Peyer's patch (tissue), 4 donors: ENCODE measurements at regions not wholly inside any gene's neighbourhood (a gene's known extent, or its start where the extent isn't known, plus 50 kb on each side); places are given as distances from the start of the nearest gene placed in this dataset.

Experiments used
- DNase-seq, 3 donors: peaks; one replicate each; pipeline ENCODE4 v3.0.0-alpha.2; 2017 to 2019
- H3K27ac ChIP-seq, 4 donors: fragments of 200-600 bp; sonication (generic); one replicate each; pipeline ENCODE4 v1.5.1; 2016 to 2019
- H3K27me3 ChIP-seq, 2 donors: fragments of 200-600 bp; sonication (generic); one replicate each; pipeline ENCODE4 v1.5.1; 2019
- H3K36me3 ChIP-seq, 3 donors: fragments of 200-600 bp; sonication (generic); one replicate each; pipeline ENCODE4 v1.5.1; 2016 to 2019
- H3K4me1 ChIP-seq, 4 donors: fragments of 200-600 bp; sonication (generic); one replicate each; pipeline ENCODE4 v1.5.1; 2016 to 2019
- H3K4me3 ChIP-seq, 4 donors: fragments of 200-600 bp; sonication (generic); 1 replicate in 3 of 4; 2 replicates in 1 of 4; pipeline ENCODE4 v1.5.1; 2016 to 2019; ENCODE audit warnings: mild to moderate bottlenecking in 1 of 4
- H3K9me3 ChIP-seq, 4 donors: fragments of 200-600 bp; sonication (generic); one replicate each; pipeline ENCODE4 v1.5.1; 2016 to 2019; ENCODE audit warnings: mild to moderate bottlenecking in 1 of 4
- POLR2A ChIP-seq, 2 donors: fragments of 450-650 bp; IDR thresholded peaks; one replicate each; pipeline ENCODE4 v1.5.1; 2017; ENCODE audit warnings: antibody characterized with exemption in 2 of 2, mild to moderate bottlenecking in 2 of 2, moderate library complexity in 2 of 2
- TF ChIP-seq, protein P1 (sequence below), 6 experiments: fragments of 450-650 bp in 4 of 6; fragments of 200-600 bp in 2 of 6; sonication (generic) in 1 of 6; IDR thresholded peaks; one replicate each; pipeline ENCODE4 v1.5.1; 2017 to 2019; ENCODE audit warnings: antibody characterized with exemption in 6 of 6, mild to moderate bottlenecking in 3 of 6, moderate library complexity in 1 of 6

DNA sequence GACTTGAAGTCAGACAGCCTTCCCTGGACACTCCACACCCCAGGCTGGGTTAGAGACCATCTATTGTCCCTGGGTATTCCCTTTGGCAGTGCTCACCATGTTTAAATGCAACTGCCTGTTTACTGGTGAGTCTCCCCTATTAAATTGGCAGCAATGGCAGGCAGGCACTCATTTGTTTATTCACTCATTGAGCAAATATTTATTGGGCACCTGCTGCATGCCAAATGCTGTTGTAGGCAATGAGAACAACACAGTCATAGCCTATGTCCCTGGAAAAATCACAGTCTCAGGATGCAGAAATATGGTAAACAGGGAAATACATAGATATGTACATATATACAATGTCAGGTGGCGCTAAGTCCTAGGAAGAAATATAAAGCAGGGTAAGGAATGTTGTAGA lies 212.8 kb downstream of the SUDS3 start:
- no peaks in the 10 kb centered on the region for H3K4me1 ChIP-seq
- DNase-seq = no peak
- no peaks in the 10 kb centered on the region for H3K9me3 ChIP-seq
- no peaks in the 10 kb centered on the region for H3K36me3 ChIP-seq
- no peak overlapping the region for H3K27ac ChIP-seq
- no peaks in the 10 kb centered on the region for H3K27me3 ChIP-seq
- TF ChIP-seq, protein P1, sequence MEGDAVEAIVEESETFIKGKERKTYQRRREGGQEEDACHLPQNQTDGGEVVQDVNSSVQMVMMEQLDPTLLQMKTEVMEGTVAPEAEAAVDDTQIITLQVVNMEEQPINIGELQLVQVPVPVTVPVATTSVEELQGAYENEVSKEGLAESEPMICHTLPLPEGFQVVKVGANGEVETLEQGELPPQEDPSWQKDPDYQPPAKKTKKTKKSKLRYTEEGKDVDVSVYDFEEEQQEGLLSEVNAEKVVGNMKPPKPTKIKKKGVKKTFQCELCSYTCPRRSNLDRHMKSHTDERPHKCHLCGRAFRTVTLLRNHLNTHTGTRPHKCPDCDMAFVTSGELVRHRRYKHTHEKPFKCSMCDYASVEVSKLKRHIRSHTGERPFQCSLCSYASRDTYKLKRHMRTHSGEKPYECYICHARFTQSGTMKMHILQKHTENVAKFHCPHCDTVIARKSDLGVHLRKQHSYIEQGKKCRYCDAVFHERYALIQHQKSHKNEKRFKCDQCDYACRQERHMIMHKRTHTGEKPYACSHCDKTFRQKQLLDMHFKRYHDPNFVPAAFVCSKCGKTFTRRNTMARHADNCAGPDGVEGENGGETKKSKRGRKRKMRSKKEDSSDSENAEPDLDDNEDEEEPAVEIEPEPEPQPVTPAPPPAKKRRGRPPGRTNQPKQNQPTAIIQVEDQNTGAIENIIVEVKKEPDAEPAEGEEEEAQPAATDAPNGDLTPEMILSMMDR (IDR thresholded peaks at IDR 0.05) = no peak
- TF ChIP-seq POLR2A (IDR thresholded peaks at IDR 0.05) = no peak
- no peak overlapping the region for H3K4me3 ChIP-seq

DNA sequence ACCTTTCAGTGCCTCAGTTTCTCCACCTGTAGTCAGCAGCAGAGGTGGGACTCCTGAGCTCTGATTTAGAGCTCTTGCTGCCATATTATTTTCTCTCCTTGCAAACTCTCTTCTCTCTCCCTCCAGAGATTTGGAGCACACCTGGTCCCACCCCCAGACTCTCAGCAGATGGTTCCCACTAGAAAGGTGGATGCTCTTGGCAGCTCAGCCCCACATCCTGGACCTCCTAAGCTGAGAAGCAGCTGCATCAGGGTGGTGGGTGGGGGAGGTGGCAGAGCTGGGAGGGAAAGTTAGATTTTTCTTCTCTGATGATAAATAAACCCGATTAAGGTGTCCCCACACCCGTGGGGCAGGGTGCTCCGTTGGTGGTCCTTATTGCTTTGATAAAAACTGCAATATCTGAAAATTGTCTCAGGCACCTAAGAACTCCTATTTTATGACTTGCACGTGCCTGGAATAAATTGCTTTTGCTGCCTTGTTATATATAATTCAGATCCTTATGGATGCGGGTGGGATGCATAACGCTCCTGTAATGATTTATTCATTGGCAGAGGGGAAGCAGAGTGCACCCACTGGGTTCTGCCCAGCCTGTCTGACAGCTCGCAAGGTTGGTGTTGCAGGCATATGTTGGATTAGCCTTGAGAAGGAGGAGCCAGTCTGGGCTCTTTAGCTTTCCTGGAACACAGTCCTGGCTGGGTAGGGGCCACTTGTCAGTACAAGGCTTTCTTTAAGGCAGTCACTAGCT lies 214.2 kb downstream of the SUDS3 start:
- no peaks in the 10 kb centered on the region for H3K4me1 ChIP-seq
- H3K36me3 ChIP-seq = no peaks in the 10 kb centered on the region
- no peak for TF ChIP-seq POLR2A (IDR thresholded peaks at IDR 0.05)
- TF ChIP-seq, protein P1 (IDR thresholded peaks at IDR 0.05) = no peak
- no peak overlapping the region for H3K4me3 ChIP-seq
- no peak for DNase-seq
- no peak overlapping the region for H3K27ac ChIP-seq
- H3K9me3 ChIP-seq = no peaks in the 10 kb centered on the region
- no peaks in the 10 kb centered on the region for H3K27me3 ChIP-seq

DNA sequence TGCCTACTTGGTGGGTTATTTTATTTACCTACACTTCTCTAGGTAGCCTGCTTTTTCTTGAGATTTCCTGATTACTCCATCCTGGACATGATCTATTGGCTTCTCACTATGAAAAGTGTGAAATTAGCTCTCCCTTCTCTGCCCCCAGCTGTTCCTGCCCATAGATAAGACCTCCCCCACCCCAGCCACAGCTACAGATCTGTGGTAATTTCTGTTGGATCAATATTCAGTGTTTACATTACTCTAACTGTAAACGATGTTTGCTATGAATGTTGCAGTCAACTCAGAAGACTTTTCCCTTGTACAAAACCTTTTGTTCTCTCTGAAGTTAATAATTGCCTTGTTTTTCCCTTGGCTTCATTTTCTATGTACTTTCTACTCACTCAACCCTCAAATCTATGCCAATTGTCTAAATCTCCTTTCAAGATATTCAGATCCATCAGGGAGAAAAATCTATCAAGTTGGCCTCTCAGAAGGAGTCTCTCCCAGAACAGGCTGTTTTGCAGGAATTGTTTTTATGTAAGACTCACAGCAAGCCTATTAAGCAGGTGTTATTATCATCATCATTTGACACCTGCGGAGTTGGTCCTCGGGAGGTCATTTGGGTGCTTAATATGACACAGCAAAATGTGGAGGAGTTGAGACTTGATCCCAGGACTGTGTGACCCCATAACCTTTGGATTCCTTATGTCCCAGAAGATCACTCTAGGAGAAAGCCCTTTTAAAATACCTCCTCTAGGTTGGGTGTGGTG lies 227.4 kb downstream of the SUDS3 start:
- H3K4me1 ChIP-seq = no peaks in the 10 kb centered on the region
- H3K9me3 ChIP-seq = no peaks in the 10 kb centered on the region
- H3K27ac ChIP-seq = no peak overlapping the region
- no peaks in the 10 kb centered on the region for H3K27me3 ChIP-seq
- TF ChIP-seq POLR2A (IDR thresholded peaks at IDR 0.05) = no peak
- TF ChIP-seq, protein P1 (IDR thresholded peaks at IDR 0.05) = no peak
- no peak overlapping the region for H3K4me3 ChIP-seq
- no peaks in the 10 kb centered on the region for H3K36me3 ChIP-seq
- DNase-seq = no peak

DNA sequence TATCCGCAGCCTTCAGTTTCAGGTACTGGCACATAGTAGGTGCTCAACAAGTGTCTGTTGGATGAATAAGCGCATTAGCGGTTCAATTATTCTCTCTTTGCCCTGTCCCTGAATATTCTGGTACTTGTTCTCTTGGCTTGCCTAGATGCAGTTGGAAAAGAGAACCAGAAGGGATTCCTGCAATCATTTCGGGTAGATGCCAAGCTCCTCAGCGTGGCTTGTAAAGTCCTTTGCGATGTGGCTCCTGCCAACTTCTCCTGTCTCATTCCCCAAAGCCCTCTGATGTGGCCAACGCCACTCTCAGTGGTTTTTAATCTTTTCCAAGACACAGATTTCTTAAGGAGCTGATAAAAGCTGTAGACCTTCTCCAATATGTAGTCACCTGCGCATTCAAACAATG lies 230.3 kb downstream of the SUDS3 start:
- Histone ChIP-seq H3K4me1 (no peaks in the 10 kb centered on the region), H3K27ac (no peak overlapping the region), H3K27me3 (no peaks in the 10 kb centered on the region), H3K36me3 (no peaks in the 10 kb centered on the region), H3K9me3 (no peaks in the 10 kb centered on the region), H3K4me3 (no peak overlapping the region)
- no peak for DNase-seq
- TF ChIP-seq, protein P1 (IDR thresholded peaks at IDR 0.05) = no peak
- no peak for TF ChIP-seq POLR2A (IDR thresholded peaks at IDR 0.05)

DNA sequence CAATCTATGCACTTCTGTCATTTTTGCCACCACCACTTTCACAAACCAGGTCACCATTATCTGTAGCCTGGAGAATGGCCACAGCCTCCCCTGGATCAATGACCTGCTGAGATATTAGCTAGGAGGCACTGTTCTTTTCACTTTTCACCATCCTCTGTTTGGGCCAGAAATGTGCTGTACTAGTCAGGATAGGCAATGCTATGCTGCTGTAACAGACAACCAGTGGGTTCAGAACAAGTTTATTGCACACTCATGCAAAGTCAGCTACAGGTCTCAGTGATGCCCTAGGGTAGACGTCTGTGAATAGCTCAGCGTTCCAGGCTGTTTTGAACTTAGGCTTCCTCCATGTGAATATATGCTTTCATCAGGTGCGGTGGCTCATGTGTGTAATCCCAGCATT lies 231.5 kb downstream of the SUDS3 start:
- H3K9me3 ChIP-seq = no peaks in the 10 kb centered on the region
- no peak for DNase-seq
- no peaks in the 10 kb centered on the region for H3K4me1 ChIP-seq
- H3K27me3 ChIP-seq = no peaks in the 10 kb centered on the region
- H3K4me3 ChIP-seq = no peak overlapping the region
- H3K36me3 ChIP-seq = no peaks in the 10 kb centered on the region
- H3K27ac ChIP-seq = no peak overlapping the region
- TF ChIP-seq, protein P1 (IDR thresholded peaks at IDR 0.05) = no peak
- TF ChIP-seq POLR2A (IDR thresholded peaks at IDR 0.05) = no peak
